AML-193 (cell line): ENCODE measurements at regions not wholly inside any gene's neighbourhood (a gene's known extent, or its start where the extent isn't known, plus 50 kb on each side); places are given as distances from the start of the nearest gene placed in this dataset.
"Not testable (repeated sequence)": the region's sequence is repeated elsewhere in the genome, so short reads cannot be mapped to it uniquely, and the experiment has no call there.

Experiments
- DNase-seq, 2 experiments: peaks; one replicate each; lab custom pipeline; 2025; lab: John Stamatoyannopoulos, UW

- no peak for DNase-seq
Observed at GRCh38 chr3:88291486-88291885, 141.7 kb downstream of the C3orf38 start.

- no peak for DNase-seq
Observed at GRCh38 chr3:88298189-88298588, 148.4 kb downstream of the C3orf38 start.

- DNase-seq: no peak
Observed at GRCh38 chr3:88301273-88301995, 151.7 kb downstream of the C3orf38 start.

GRCh38 chr3:88301996-88302393, 152.2 kb downstream of the C3orf38 start:
- DNase-seq: no peak

- DNase-seq: not testable (repeated sequence)
Observed at GRCh38 chr3:88303331-88303904, 153.7 kb downstream of the C3orf38 start.

GRCh38 chr3:88307666-88308065, 157.9 kb downstream of the C3orf38 start:
- no peak for DNase-seq

- DNase-seq: no peak
Observed at GRCh38 chr3:88311826-88312225, 162.1 kb downstream of the C3orf38 start.

- DNase-seq: no peak
Observed at GRCh38 chr3:88312256-88312655, 162.5 kb downstream of the C3orf38 start.

- DNase-seq: no peak
Observed at GRCh38 chr3:88318067-88318466, 168.3 kb downstream of the C3orf38 start.

GRCh38 chr3:88321363-88322050, 171.7 kb downstream of the C3orf38 start:
- DNase-seq: no peak

- no peak for DNase-seq
Observed at GRCh38 chr3:88324788-88325187, 175.0 kb downstream of the C3orf38 start.

GRCh38 chr3:88334187-88334868, 184.6 kb downstream of the C3orf38 start:
- DNase-seq: no peak

GRCh38 chr3:88336894-88337293, 187.1 kb downstream of the C3orf38 start:
- no peak for DNase-seq

- DNase-seq: no peak
Observed at GRCh38 chr3:88343264-88343663, 193.5 kb downstream of the C3orf38 start.

- no peak for DNase-seq
Observed at GRCh38 chr3:88346643-88347042, 196.9 kb downstream of the C3orf38 start.

GRCh38 chr3:88362428-88362827, 212.7 kb downstream of the C3orf38 start:
- no peak for DNase-seq

GRCh38 chr3:88364926-88365325, 215.2 kb downstream of the C3orf38 start:
- no peak for DNase-seq

GRCh38 chr3:88369337-88369736, 219.6 kb downstream of the C3orf38 start:
- DNase-seq: no peak

GRCh38 chr3:88369767-88370166, 220.0 kb downstream of the C3orf38 start:
- no peak for DNase-seq

- DNase-seq: no peak
Observed at GRCh38 chr3:88385090-88385489, 235.3 kb downstream of the C3orf38 start.

- no peak for DNase-seq
Observed at GRCh38 chr3:88398581-88398980, 248.8 kb downstream of the C3orf38 start.

GRCh38 chr3:88403319-88403718, 253.6 kb downstream of the C3orf38 start:
- DNase-seq: no peak

GRCh38 chr3:88408097-88408496, 258.3 kb downstream of the C3orf38 start:
- DNase-seq: no peak
